ENCODE measurements at regions not wholly inside any gene's neighbourhood (a gene's known extent, or its start where the extent isn't known, plus 50 kb on each side); places are given as distances from the start of the nearest gene placed in this dataset.

DNA sequence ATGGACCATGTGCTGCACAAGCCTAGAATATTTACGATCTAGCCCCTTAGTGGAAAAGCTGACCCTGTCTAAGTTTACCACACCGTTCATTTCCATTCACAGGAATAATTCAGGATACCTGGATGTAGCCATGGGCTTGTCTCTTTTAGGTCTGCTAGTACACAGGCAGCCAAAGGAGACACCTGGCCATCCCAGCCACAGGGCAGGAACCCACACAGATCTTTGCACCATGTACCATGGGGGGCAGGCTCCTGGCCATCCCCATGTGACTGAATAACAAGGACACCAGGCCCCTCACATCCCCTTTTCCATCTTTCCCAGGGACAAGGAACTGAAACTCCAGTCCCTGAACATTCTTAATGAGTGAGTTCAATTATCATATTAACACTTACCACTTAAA is 467.3 kb upstream of the MYT1L start:
- TF ChIP-seq CTCF (IDR thresholded peaks at IDR 0.05) = no peak
- no peak for TF ChIP-seq POLR2A (IDR thresholded peaks at IDR 0.05)

All from right lobe of liver (tissue), 4 donors.